HFFc6 (cell line): ENCODE measurements at regions not wholly inside any gene's neighbourhood (a gene's known extent, or its start where the extent isn't known, plus 50 kb on each side); places are given as distances from the start of the nearest gene placed in this dataset.

Experiments
- DNase-seq: peaks from one replicate; pipeline ENCODE4 v3.0.0-alpha.2; 2018
- H3K27ac Mint-ChIP-seq: 2 replicates; pipeline ENCODE4 v1.8.0; 2020; ENCODE audit warnings: mild to moderate bottlenecking, mixed read lengths
- H3K27me3 Mint-ChIP-seq: 2 replicates; pipeline ENCODE4 v1.8.0; 2021; ENCODE audit warnings: mild to moderate bottlenecking, moderate library complexity, mixed read lengths; ENCODE audit not compliant: insufficient read depth
- H3K36me3 Mint-ChIP-seq: 2 replicates; pipeline ENCODE4 v1.8.0; 2021; ENCODE audit warnings: low read depth, mixed read lengths
- H3K4me1 Mint-ChIP-seq: 2 replicates; pipeline ENCODE4 v1.8.0; 2020; ENCODE audit warnings: low read depth, mixed read lengths
- H3K4me3 Mint-ChIP-seq: 2 replicates; pipeline ENCODE4 v1.8.0; 2020; ENCODE audit warnings: mild to moderate bottlenecking, moderate library complexity, mixed read lengths
- H3K9me3 Mint-ChIP-seq: 2 replicates; pipeline ENCODE4 v1.8.0; 2020; ENCODE audit warnings: mild to moderate bottlenecking, mixed read lengths
- CTCF ChIP-seq: fragments of 200-600 bp; sonication (generic); IDR thresholded peaks from 2 replicates; pipeline ENCODE4 v1.5.0; 2021; ENCODE audit warnings: antibody characterized with exemption, mild to moderate bottlenecking

DNA sequence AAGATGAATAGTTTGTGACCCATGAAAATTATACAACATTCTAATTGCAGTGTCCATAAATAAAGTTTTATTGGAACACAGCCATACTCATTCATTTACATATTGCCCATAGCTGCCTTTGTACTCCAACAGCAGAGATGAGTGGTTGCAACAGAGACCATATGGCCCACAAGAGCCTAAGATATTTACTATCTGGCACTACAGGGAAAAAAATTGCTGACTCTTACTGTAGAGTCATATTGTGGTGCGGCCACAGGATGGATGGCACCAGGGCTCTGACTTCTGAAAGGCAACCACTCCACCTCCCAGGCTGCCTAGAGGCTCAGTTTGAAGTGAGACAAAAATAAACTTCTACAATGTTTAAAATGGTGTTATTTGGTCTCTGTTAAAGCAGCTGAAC lies 404.0 kb upstream of the ATP5MC3 start:
- TF ChIP-seq CTCF = no peak
- no peak for DNase-seq
- no peaks in the 10 kb centered on the region for H3K4me1 Mint-ChIP-seq
- H3K36me3 Mint-ChIP-seq = no peaks in the 10 kb centered on the region
- no peaks in the 10 kb centered on the region for H3K27me3 Mint-ChIP-seq
- peaks cover 5% of the 10 kb centered on the region for H3K9me3 Mint-ChIP-seq
- H3K4me3 Mint-ChIP-seq = no peak overlapping the region
- H3K27ac Mint-ChIP-seq = no peak overlapping the region

- H3K9me3 Mint-ChIP-seq = peaks cover 37% of the 10 kb centered on the region
- no peaks in the 10 kb centered on the region for H3K36me3 Mint-ChIP-seq
- H3K27ac Mint-ChIP-seq = no peak overlapping the region
- no peak for TF ChIP-seq CTCF
- DNase-seq = no peak
- H3K4me3 Mint-ChIP-seq = no peak overlapping the region
- H3K4me1 Mint-ChIP-seq = no peaks in the 10 kb centered on the region
- H3K27me3 Mint-ChIP-seq = no peaks in the 10 kb centered on the region; the same call in 1 of the 2 replicates
Observed at GRCh38 chr2:175580652-175581051, 399.1 kb upstream of the ATP5MC3 start.

GRCh38 chr2:175579646-175580045 lies 398.1 kb upstream of the ATP5MC3 start:
- Mint-ChIP-seq H3K27ac (no peak overlapping the region), H3K9me3 (peaks cover 37% of the 10 kb centered on the region), H3K4me1 (no peaks in the 10 kb centered on the region), H3K27me3 (no peaks in the 10 kb centered on the region; the same call in 1 of the 2 replicates), H3K4me3 (no peak overlapping the region), H3K36me3 (no peaks in the 10 kb centered on the region)
- no peak for TF ChIP-seq CTCF
- no peak for DNase-seq

GRCh38 chr2:175577368-175577970 lies 396.0 kb upstream of the ATP5MC3 start:
- Mint-ChIP-seq H3K4me3 (no peak overlapping the region), H3K36me3 (no peaks in the 10 kb centered on the region), H3K4me1 (no peaks in the 10 kb centered on the region), H3K27ac (no peak overlapping the region), H3K27me3 (no peaks in the 10 kb centered on the region; the same call in 1 of the 2 replicates), H3K9me3 (peaks cover 37% of the 10 kb centered on the region)
- DNase-seq = no peak
- TF ChIP-seq CTCF = no peak

DNA sequence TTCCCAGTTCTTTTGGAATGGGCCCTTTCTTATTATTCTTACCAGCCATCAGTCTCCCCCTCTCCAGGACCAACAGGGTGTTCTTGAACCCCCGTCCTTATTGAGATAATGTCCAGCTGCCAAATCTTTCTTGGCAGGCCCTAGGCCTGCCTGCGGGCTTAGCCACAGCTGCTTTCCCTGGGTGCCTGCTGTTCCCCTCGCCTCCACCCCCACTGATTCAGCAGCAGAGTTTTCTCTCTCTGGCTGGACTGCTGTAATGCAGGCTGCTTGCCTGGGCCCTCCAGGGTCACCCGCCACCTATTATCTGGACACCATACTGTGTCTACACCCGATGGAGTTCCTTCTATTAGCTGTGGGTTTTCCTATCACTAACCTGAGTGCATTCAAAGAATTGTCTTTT lies 395.4 kb upstream of the ATP5MC3 start:
- DNase-seq = no peak
- H3K9me3 Mint-ChIP-seq = peaks cover 37% of the 10 kb centered on the region
- no peaks in the 10 kb centered on the region for H3K36me3 Mint-ChIP-seq
- no peak overlapping the region for H3K27ac Mint-ChIP-seq
- no peak for TF ChIP-seq CTCF
- no peaks in the 10 kb centered on the region; the same call in 1 of the 2 replicates for H3K27me3 Mint-ChIP-seq
- no peak overlapping the region for H3K4me3 Mint-ChIP-seq
- H3K4me1 Mint-ChIP-seq = no peaks in the 10 kb centered on the region

DNA sequence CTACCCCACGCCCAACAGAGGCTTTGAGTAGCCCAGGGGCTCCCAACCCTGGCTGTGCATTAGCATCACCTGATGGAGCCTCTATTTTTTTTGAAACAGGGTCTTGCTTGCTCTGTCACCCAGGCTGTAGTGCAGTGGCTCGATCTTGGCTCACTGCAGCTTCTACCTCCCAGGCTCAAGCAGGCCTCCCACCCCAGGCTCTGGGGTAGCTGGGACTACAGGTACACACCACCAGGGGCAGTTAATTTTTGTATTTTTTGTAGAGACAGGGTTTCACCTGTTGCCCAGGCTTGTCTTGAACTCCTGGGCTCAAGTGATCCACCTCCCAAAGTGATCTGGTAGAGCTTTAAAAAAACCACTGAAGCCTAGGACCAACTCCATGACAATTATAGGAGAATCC lies 394.8 kb upstream of the ATP5MC3 start:
- Mint-ChIP-seq H3K9me3 (peaks cover 40% of the 10 kb centered on the region), H3K36me3 (no peaks in the 10 kb centered on the region), H3K4me3 (no peak overlapping the region), H3K4me1 (no peaks in the 10 kb centered on the region), H3K27ac (no peak overlapping the region), H3K27me3 (no peaks in the 10 kb centered on the region; the same call in 1 of the 2 replicates)
- TF ChIP-seq CTCF = no peak
- DNase-seq = no peak
